Calu3 (cell line): ENCODE measurements at regions not wholly inside any gene's neighbourhood (a gene's known extent, or its start where the extent isn't known, plus 50 kb on each side); places are given as distances from the start of the nearest gene placed in this dataset.
"Not testable (repeated sequence)": the region's sequence is repeated elsewhere in the genome, so short reads cannot be mapped to it uniquely, and the experiment has no call there.

Experiments used
- BruUV-seq: library from RNA; stranded (reverse); fragments of 400-500 nt; replicated peaks from 2 replicates; lab custom pipeline; 2021; lab: Mats Ljungman, UMichigan
- CTCF ChIA-PET: fragments of 300-600 bp; sonication (Branson Sonifier 250); formaldehyde crosslinking; loops from one replicate; lab custom pipeline; 2022; ENCODE audit warnings: antibody characterized with exemption; lab: Charles Lee
- DNase-seq: peaks from one replicate; pipeline ENCODE4 v3.0.0; 2022
- H3K27ac Mint-ChIP-seq: one replicate; pipeline ENCODE4 v1.8.0; 2022; ENCODE audit warnings: mixed read lengths; ENCODE audit not compliant: unreplicated experiment
- H3K27me3 Mint-ChIP-seq: one replicate; pipeline ENCODE4 v1.8.0; 2022; ENCODE audit warnings: mixed read lengths; ENCODE audit not compliant: unreplicated experiment
- H3K36me3 Mint-ChIP-seq: one replicate; pipeline ENCODE4 v1.8.0; 2022; ENCODE audit warnings: mild to moderate bottlenecking, moderate library complexity, mixed read lengths; ENCODE audit not compliant: insufficient read depth, unreplicated experiment
- H3K4me1 Mint-ChIP-seq: one replicate; pipeline ENCODE4 v1.8.0; 2022; ENCODE audit warnings: mild to moderate bottlenecking, low read depth, mixed read lengths; ENCODE audit not compliant: unreplicated experiment
- H3K4me3 Mint-ChIP-seq: one replicate; pipeline ENCODE4 v1.8.0; 2022; ENCODE audit warnings: mild to moderate bottlenecking, low read depth, moderate library complexity, mixed read lengths; ENCODE audit not compliant: unreplicated experiment
- H3K9me3 Mint-ChIP-seq: one replicate; pipeline ENCODE4 v1.8.0; 2022; ENCODE audit warnings: low read depth, mixed read lengths; ENCODE audit not compliant: unreplicated experiment
- intact Hi-C: fragments of 100-400 bp; cut with micrococcal nuclease; formaldehyde crosslinking; loops from one replicate; pipeline ENCODE4 v1.10.0; 2022; ENCODE audit not compliant: unreplicated experiment
- TF ChIP-seq, protein P1 (sequence below): fragments of 200-600 bp; IDR thresholded peaks from one replicate; pipeline ENCODE4 v1.8.0; 2022; ENCODE audit warnings: antibody characterized with exemption; ENCODE audit not compliant: unreplicated experiment

DNA sequence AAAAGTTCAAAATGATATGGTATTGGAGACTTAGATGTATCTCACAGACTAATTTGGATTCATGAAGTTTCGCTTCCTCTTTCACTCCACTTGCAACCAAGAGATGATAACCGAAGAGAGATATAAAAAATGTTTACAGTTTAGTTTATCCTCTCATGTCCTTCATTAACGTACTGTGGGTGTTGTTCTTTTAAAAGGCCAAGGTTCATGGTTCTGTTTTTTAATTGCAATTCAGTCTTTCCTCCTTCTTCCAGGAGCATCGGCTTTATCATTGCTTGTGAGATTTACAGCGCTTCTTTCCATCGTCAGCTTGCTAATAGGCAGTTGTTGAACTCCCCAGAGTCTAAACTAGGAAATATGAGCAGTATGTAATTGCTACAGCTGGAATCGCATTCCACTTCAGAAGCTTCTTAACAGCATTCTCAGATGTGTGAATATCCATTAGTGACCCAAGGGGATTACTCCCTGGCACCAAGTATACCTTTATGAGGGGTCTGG is 75.9 kb upstream of the HGF start:
- no peak overlapping the region for H3K27ac Mint-ChIP-seq

GRCh38 chr7:81843657-81844056 is 73.8 kb upstream of the HGF start:
- H3K27me3 Mint-ChIP-seq, BruUV-seq, H3K4me1 Mint-ChIP-seq, H3K4me3 Mint-ChIP-seq, DNase-seq, H3K36me3 Mint-ChIP-seq, H3K9me3 Mint-ChIP-seq, intact Hi-C loops, H3K27ac Mint-ChIP-seq: not testable (repeated sequence)
- CTCF ChIA-PET: interaction anchor here (0.5 kb wide), 1 partner anchor 987 kb away, joined by 4 read pairs; no protein-coding TSS in a partner anchor

More for the DNA sequence above, 75.9 kb upstream of the HGF start:
- TF ChIP-seq, protein P1, sequence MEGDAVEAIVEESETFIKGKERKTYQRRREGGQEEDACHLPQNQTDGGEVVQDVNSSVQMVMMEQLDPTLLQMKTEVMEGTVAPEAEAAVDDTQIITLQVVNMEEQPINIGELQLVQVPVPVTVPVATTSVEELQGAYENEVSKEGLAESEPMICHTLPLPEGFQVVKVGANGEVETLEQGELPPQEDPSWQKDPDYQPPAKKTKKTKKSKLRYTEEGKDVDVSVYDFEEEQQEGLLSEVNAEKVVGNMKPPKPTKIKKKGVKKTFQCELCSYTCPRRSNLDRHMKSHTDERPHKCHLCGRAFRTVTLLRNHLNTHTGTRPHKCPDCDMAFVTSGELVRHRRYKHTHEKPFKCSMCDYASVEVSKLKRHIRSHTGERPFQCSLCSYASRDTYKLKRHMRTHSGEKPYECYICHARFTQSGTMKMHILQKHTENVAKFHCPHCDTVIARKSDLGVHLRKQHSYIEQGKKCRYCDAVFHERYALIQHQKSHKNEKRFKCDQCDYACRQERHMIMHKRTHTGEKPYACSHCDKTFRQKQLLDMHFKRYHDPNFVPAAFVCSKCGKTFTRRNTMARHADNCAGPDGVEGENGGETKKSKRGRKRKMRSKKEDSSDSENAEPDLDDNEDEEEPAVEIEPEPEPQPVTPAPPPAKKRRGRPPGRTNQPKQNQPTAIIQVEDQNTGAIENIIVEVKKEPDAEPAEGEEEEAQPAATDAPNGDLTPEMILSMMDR: no peak
- Mint-ChIP-seq H3K9me3 (no peaks in the 10 kb centered on the region), H3K36me3 (no peaks in the 10 kb centered on the region), H3K4me1 (no peaks in the 10 kb centered on the region), H3K4me3 (no peak overlapping the region), H3K27me3 (no peaks in the 10 kb centered on the region)
- BruUV-seq: no TSS peak
- intact Hi-C loops: no loop called here
- CTCF ChIA-PET: no interaction called here
- no peak for DNase-seq

DNA sequence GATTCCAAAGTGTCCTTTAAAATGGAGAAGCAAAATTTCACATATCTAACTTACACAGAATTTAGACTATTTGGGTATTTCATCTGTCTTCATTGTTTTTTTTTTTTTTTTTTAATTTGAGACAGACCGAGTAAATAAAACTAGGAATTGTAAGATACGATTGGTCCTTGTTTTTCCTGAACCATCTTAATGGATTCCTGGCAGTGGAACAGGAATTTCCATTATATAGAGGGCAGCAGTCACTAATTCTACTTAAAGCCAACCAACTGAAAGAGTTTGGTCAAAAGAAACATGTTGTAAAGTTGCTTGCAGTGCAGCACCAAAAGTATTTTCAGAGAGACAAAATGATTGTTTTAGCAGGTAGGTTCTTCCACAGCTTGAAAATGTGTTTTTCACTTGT is 72.5 kb upstream of the HGF start:
- intact Hi-C loops: no loop called here
- H3K9me3 Mint-ChIP-seq: no peaks in the 10 kb centered on the region
- no peak for DNase-seq
- BruUV-seq: no TSS peak
- no peaks in the 10 kb centered on the region for H3K4me1 Mint-ChIP-seq
- TF ChIP-seq, protein P1: no peak
- H3K36me3 Mint-ChIP-seq: no peaks in the 10 kb centered on the region
- CTCF ChIA-PET: interaction anchor here (0.7 kb wide), 1 partner anchor 1113 kb away, joined by 6 read pairs; no protein-coding TSS in a partner anchor
- no peak overlapping the region for H3K27ac Mint-ChIP-seq
- H3K4me3 Mint-ChIP-seq: no peak overlapping the region
- no peaks in the 10 kb centered on the region for H3K27me3 Mint-ChIP-seq

DNA sequence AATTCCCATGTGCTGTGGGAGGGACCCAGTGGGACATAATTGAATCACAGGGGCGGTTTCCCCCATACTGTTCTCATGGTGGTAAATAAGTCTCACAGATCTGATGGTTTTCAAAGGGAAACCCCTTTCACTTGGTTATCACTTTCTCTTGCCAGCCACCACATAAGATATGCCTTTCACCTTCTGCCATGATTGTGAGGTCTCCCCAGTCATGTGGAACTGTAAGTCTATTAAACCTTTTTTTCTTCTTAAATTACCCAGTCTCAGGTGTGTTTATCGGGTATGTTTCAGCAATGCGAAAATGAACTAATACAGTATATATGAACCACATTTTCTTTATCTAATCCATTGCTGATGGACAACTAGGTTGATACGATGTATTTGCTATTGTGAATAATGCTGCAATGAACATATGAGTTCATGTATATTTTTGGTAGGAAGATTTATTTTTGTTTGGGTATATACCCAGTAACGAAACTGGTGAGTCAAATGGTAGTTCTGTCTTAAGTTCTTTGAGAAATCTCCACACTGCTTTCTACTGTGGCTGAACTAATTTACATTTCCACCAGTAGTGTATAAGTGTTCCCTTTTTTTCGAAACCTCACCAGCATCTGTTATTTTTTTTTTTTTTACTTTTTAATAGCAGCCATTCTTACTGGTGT is 70.0 kb upstream of the HGF start:
- BruUV-seq: no TSS peak
- H3K9me3 Mint-ChIP-seq: no peaks in the 10 kb centered on the region
- no peaks in the 10 kb centered on the region for H3K4me1 Mint-ChIP-seq
- no peak overlapping the region for H3K27ac Mint-ChIP-seq
- intact Hi-C loops: no loop called here
- CTCF ChIA-PET: no interaction called here
- TF ChIP-seq, protein P1: no peak
- no peak for DNase-seq
- H3K36me3 Mint-ChIP-seq: no peaks in the 10 kb centered on the region
- no peaks in the 10 kb centered on the region for H3K27me3 Mint-ChIP-seq
- H3K4me3 Mint-ChIP-seq: no peak overlapping the region

- no peaks in the 10 kb centered on the region for H3K27me3 Mint-ChIP-seq
- no peak for DNase-seq
These were observed 63.6 kb upstream of the HGF start for GRCh38 chr7:81833401-81833800.

More at GRCh38 chr7:81833401-81833800, 63.6 kb upstream of the HGF start:
- Mint-ChIP-seq H3K4me3 (no peak overlapping the region), H3K36me3 (no peaks in the 10 kb centered on the region), H3K9me3 (peaks cover 13% of the 10 kb centered on the region), H3K4me1 (no peaks in the 10 kb centered on the region), H3K27ac (no peak overlapping the region)
- intact Hi-C loops: no loop called here
- no TSS peak for BruUV-seq
- TF ChIP-seq, protein P1: no peak
- CTCF ChIA-PET: no interaction called here
